NB4 (cell line): ENCODE measurements at regions not wholly inside any gene's neighbourhood (a gene's known extent, or its start where the extent isn't known, plus 50 kb on each side); places are given as distances from the start of the nearest gene placed in this dataset.

ENCODE experiments used
- CTCF ChIP-seq: IDR thresholded peaks from one replicate; pipeline ENCODE4 v1.5.1; 2012; ENCODE audit warnings: low read depth, low read length
- MYC ChIP-seq: IDR thresholded peaks from 2 replicates; pipeline ENCODE4 v1.6.1; 2011; ENCODE audit warnings: low read depth, low read length
- POLR2A ChIP-seq: IDR thresholded peaks from 2 replicates; pipeline ENCODE4 v1.6.1; 2011; ENCODE audit warnings: mild to moderate bottlenecking; ENCODE audit not compliant: insufficient read length; ENCODE audit errors: extremely low read depth

GRCh38 chr1:70911861-70912260 is 135.8 kb downstream of the PTGER3 start:
- TF ChIP-seq POLR2A (no peak), CTCF (no peak), MYC (no peak)
